SK-N-SH treated with all-trans-retinoic acid at 6 μM for 48 hours (cell line): ENCODE measurements at regions not wholly inside any gene's neighbourhood (a gene's known extent, or its start where the extent isn't known, plus 50 kb on each side); places are given as distances from the start of the nearest gene placed in this dataset.

Experiments used
- ATAC-seq: fragments of 200-7000 bp; cut with Tn5 transposase; 3 replicates; pipeline ENCODE4 v1.9.1; 2020; ENCODE audit warnings: mild to moderate bottlenecking, moderate library complexity
- BACH2 ChIP-seq: fragments of 250-450 bp; sonication (Bioruptor Pico); IDR thresholded peaks from 2 replicates; pipeline ENCODE4 v1.9.0; 2021; ENCODE audit warnings: mild to moderate bottlenecking, borderline replicate concordance
- CSDC2 ChIP-seq: fragments of 250-450 bp; sonication (Bioruptor Pico); IDR thresholded peaks from 2 replicates; pipeline ENCODE4 v1.5.0; 2020; ENCODE audit warnings: mild to moderate bottlenecking, moderate library complexity
- CSRNP3 ChIP-seq: fragments of 250-450 bp; sonication (Bioruptor Pico); IDR thresholded peaks from 2 replicates; pipeline ENCODE4 v1.5.1; 2021; ENCODE audit warnings: mild to moderate bottlenecking, moderate library complexity
- ESRRG ChIP-seq: fragments of 250-450 bp; sonication (Bioruptor Pico); IDR thresholded peaks from 2 replicates; pipeline ENCODE4 v1.6.1; 2021; ENCODE audit warnings: mild to moderate bottlenecking
- GLIS3 ChIP-seq: fragments of 250-450 bp; sonication (Bioruptor Pico); IDR thresholded peaks from 2 replicates; pipeline ENCODE4 v1.5.0; 2020; ENCODE audit warnings: mild to moderate bottlenecking, moderate library complexity
- ISL1 ChIP-seq: fragments of 250-450 bp; sonication (Bioruptor Pico); IDR thresholded peaks from 2 replicates; pipeline ENCODE4 v2.1.2; 2022; ENCODE audit warnings: mild to moderate bottlenecking, moderate library complexity
- OSR1 ChIP-seq: fragments of 250-450 bp; sonication (Bioruptor Pico); IDR thresholded peaks from 2 replicates; pipeline ENCODE4 v1.8.0; 2022; ENCODE audit warnings: moderate library complexity, mild to moderate bottlenecking, inconsistent platforms
- POU6F1 ChIP-seq: fragments of 250-450 bp; sonication (Bioruptor Pico); IDR thresholded peaks from 2 replicates; pipeline ENCODE4 v1.8.0; 2021; ENCODE audit warnings: low read depth, mild to moderate bottlenecking, moderate library complexity, borderline replicate concordance
- PPARA ChIP-seq: fragments of 250-450 bp; sonication (Bioruptor Pico); IDR thresholded peaks from 2 replicates; pipeline ENCODE4 v1.5.0; 2020; ENCODE audit warnings: mild to moderate bottlenecking, borderline replicate concordance
- RARB ChIP-seq: fragments of 250-450 bp; sonication (Bioruptor Pico); IDR thresholded peaks from 2 replicates; pipeline ENCODE4 v1.8.0; 2021; ENCODE audit warnings: mild to moderate bottlenecking, moderate library complexity
- SNAI2 ChIP-seq: fragments of 250-450 bp; sonication (Bioruptor Pico); IDR thresholded peaks from 2 replicates; pipeline ENCODE4 v1.5.0; 2020; ENCODE audit warnings: mild to moderate bottlenecking, moderate library complexity
- TOX ChIP-seq: fragments of 250-450 bp; sonication (Bioruptor Pico); IDR thresholded peaks from 2 replicates; pipeline ENCODE4 v1.8.0; 2021; ENCODE audit warnings: mild to moderate bottlenecking, moderate library complexity, borderline replicate concordance
- ZC3H10 ChIP-seq: fragments of 250-450 bp; sonication (Bioruptor Pico); IDR thresholded peaks from 2 replicates; pipeline ENCODE4 v1.5.1; 2021; ENCODE audit warnings: mild to moderate bottlenecking, moderate library complexity
- ZFP30 ChIP-seq: fragments of 450-650 bp; formaldehyde crosslinking; IDR thresholded peaks from 2 replicates; pipeline ENCODE4 v1.5.0; 2022; ENCODE audit warnings: mild to moderate bottlenecking, moderate library complexity
- ZNF565 ChIP-seq: fragments of 450-650 bp; formaldehyde crosslinking; conservative IDR thresholded peaks from 2 replicates; pipeline ENCODE4 v1.5.0; 2020; ENCODE audit warnings: low read depth, mild to moderate bottlenecking, moderate library complexity
- ZNF70 ChIP-seq: fragments of 450-650 bp; formaldehyde crosslinking; IDR thresholded peaks from 2 replicates; pipeline ENCODE4 v1.5.0; 2020; ENCODE audit warnings: mild to moderate bottlenecking, moderate library complexity
- ZNF8 ChIP-seq: fragments of 450-650 bp; formaldehyde crosslinking; IDR thresholded peaks from 2 replicates; pipeline ENCODE4 v1.5.0; 2020; ENCODE audit warnings: mild to moderate bottlenecking, moderate library complexity
- TF ChIP-seq, protein P1 (sequence below): fragments of 250-450 bp; sonication (Bioruptor Pico); IDR thresholded peaks from 2 replicates; pipeline ENCODE4 v1.5.0; 2020; ENCODE audit warnings: mild to moderate bottlenecking, moderate library complexity
- TF ChIP-seq, protein P2 (sequence below): fragments of 250-450 bp; sonication (Bioruptor Pico); IDR thresholded peaks from 2 replicates; pipeline ENCODE4 v1.8.0; 2020; ENCODE audit warnings: mild to moderate bottlenecking, moderate library complexity, borderline replicate concordance

GRCh38 chr19:29015569-29015968, 197.4 kb downstream of the UQCRFS1 start:
- TF ChIP-seq GLIS3 (CRISPR knock-in tag) (no peak), ESRRG (CRISPR knock-in tag) (no peak), ISL1 (CRISPR knock-in tag) (no peak), SNAI2 (CRISPR knock-in tag) (no peak), TOX (CRISPR knock-in tag) (no peak), POU6F1 (CRISPR knock-in tag) (no peak), OSR1 (CRISPR knock-in tag) (no peak), BACH2 (CRISPR knock-in tag) (no peak), ZC3H10 (CRISPR knock-in tag) (no peak), ZNF8 (CRISPR knock-in tag) (no peak), CSRNP3 (CRISPR knock-in tag) (no peak), ZNF565 (CRISPR knock-in tag) (no peak), RARB (CRISPR knock-in tag) (no peak)
- TF ChIP-seq, protein P1, sequence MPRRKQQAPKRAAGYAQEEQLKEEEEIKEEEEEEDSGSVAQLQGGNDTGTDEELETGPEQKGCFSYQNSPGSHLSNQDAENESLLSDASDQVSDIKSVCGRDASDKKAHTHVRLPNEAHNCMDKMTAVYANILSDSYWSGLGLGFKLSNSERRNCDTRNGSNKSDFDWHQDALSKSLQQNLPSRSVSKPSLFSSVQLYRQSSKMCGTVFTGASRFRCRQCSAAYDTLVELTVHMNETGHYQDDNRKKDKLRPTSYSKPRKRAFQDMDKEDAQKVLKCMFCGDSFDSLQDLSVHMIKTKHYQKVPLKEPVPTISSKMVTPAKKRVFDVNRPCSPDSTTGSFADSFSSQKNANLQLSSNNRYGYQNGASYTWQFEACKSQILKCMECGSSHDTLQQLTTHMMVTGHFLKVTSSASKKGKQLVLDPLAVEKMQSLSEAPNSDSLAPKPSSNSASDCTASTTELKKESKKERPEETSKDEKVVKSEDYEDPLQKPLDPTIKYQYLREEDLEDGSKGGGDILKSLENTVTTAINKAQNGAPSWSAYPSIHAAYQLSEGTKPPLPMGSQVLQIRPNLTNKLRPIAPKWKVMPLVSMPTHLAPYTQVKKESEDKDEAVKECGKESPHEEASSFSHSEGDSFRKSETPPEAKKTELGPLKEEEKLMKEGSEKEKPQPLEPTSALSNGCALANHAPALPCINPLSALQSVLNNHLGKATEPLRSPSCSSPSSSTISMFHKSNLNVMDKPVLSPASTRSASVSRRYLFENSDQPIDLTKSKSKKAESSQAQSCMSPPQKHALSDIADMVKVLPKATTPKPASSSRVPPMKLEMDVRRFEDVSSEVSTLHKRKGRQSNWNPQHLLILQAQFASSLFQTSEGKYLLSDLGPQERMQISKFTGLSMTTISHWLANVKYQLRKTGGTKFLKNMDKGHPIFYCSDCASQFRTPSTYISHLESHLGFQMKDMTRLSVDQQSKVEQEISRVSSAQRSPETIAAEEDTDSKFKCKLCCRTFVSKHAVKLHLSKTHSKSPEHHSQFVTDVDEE (CRISPR knock-in tag): no peak
- TF ChIP-seq, protein P2, sequence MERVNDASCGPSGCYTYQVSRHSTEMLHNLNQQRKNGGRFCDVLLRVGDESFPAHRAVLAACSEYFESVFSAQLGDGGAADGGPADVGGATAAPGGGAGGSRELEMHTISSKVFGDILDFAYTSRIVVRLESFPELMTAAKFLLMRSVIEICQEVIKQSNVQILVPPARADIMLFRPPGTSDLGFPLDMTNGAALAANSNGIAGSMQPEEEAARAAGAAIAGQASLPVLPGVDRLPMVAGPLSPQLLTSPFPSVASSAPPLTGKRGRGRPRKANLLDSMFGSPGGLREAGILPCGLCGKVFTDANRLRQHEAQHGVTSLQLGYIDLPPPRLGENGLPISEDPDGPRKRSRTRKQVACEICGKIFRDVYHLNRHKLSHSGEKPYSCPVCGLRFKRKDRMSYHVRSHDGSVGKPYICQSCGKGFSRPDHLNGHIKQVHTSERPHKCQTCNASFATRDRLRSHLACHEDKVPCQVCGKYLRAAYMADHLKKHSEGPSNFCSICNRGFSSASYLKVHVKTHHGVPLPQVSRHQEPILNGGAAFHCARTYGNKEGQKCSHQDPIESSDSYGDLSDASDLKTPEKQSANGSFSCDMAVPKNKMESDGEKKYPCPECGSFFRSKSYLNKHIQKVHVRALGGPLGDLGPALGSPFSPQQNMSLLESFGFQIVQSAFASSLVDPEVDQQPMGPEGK (CRISPR knock-in tag): no peak
- no peak for ATAC-seq

DNA sequence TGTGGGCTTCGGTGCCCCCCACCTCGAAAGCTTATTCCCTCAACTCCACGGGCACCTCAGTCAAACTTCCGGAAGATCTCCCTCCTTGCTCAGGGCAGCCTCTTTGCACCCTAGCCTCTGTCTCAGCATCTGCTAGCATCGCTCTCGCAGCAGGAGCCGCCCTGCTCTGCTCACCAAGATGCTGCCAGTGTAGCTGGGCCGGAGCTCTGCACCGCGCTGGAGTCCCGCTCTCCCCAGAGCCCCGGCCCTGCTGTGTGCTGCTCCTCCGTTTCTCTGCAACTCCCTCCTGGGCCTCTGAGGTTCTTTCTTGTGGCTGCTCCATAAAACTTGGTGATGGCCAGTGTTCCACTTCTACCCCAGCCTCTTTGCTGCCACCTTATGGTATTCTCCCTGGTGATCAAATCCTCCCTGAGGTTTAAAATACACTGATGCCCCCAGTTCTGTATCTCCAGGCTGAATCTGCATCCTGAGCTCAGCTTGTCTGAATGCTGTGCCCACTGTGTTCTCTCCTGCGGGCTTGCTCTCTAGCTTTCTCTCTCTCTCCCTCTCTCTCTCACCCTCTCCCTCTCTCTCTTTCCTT, 198.0 kb downstream of the UQCRFS1 start:
- ATAC-seq: peak; percentile 44; the same call in 1 of the 3 replicates
- TF ChIP-seq ZNF70 (no peak), ZNF8 (CRISPR knock-in tag) (no peak), ZNF565 (CRISPR knock-in tag) (no peak), PPARA (CRISPR knock-in tag) (no peak), CSDC2 (CRISPR knock-in tag) (no peak)
- TF ChIP-seq, all 23 proteins: peak for 0

DNA sequence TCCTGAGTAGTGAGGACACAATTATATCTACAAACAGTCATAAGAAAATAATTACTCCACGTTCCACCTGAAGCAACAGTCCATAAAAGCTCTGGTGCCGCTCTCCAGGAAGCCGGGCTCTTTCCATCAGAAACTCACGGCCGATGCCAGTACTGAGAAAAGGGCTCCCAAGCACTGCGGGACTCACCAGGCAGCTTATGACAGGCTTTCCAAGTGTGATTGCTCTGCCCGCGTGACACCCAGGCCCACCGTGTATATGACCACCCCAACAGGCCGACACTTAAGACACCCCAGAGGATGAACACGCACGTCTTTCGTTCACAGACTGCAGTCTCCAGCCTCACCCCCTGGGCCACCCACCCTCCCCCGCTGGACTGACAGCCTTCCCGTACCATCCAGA, 199.0 kb downstream of the UQCRFS1 start:
- no peak for TF ChIP-seq ESRRG (CRISPR knock-in tag)
- ATAC-seq: no peak

DNA sequence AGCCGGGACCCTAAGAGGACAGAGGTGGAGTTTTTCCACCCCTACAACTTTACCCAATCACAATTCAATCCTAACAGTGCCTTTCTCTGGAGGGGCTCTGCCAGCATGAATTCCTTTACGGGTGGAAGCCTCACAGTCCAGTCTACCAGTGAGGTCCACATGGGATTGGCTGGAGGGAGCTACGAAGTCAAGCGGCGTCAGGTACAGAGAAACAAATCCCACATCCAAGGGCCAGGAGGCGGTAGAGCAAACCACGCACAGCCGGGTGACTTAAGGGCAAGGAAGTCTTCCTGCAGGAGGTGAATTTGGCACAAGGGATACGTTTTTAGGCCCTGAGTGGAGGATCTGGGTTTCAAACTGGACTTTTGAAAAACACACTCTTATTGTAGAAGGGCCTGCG, 199.6 kb downstream of the UQCRFS1 start:
- peak; percentile 24; the same call in 1 of the 3 replicates for ATAC-seq
- no peak for TF ChIP-seq ESRRG (CRISPR knock-in tag)
- no peak for TF ChIP-seq ZNF565 (CRISPR knock-in tag)
- TF ChIP-seq ZNF8 (CRISPR knock-in tag): no peak
- no peak for TF ChIP-seq GLIS3 (CRISPR knock-in tag)
- no peak for TF ChIP-seq ISL1 (CRISPR knock-in tag)
- TF ChIP-seq TOX (CRISPR knock-in tag): no peak
- TF ChIP-seq POU6F1 (CRISPR knock-in tag): no peak
- no peak for TF ChIP-seq CSRNP3 (CRISPR knock-in tag)
- TF ChIP-seq ZFP30 (CRISPR knock-in tag): no peak
- no peak for TF ChIP-seq OSR1 (CRISPR knock-in tag)
